ENCODE measurements at regions not wholly inside any gene's neighbourhood (a gene's known extent, or its start where the extent isn't known, plus 50 kb on each side); places are given as distances from the start of the nearest gene placed in this dataset.

- Mint-ChIP-seq H3K4me3 (ENCODE audit: low read depth) (no peak overlapping the region), H3K4me1 (ENCODE audit: low read depth) (peaks cover 7% of the 10 kb centered on the region), H3K9me3 (no peaks in the 10 kb centered on the region), H3K27me3 (ENCODE audit: low read depth) (peaks cover 19% of the 10 kb centered on the region), H3K36me3 (ENCODE audit: low read depth) (no peaks in the 10 kb centered on the region), H3K27ac (no peak overlapping the region)
- DNase-seq (ENCODE audit: low spot score): no peak
- intact Hi-C loops (cut with micrococcal nuclease): no loop called here
Measured at GRCh38 chr3:18232317-18232716, 192.8 kb downstream of the SATB1 start.

DNA sequence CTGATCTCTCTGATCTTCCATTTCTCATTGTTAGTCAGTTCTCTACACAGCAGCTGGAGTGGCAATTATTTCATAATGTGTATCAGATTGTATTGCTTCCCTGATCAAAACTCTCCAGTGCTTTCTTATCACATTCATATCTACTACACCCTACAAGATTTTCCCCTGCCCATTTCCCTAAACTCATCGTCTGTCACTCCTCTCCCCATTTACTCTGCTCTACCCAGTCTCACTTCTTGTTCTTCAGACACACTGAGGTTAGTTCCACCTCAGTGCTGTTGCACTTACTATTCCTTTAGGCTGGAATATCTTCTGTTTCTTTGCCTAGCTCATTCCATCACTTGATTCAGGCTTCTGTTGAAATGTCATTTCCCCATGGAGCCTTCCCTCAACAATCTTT, 197.1 kb downstream of the SATB1 start:
- intact Hi-C loops (cut with micrococcal nuclease): no loop called here
- no peak for DNase-seq (ENCODE audit: low spot score)
- Mint-ChIP-seq H3K36me3 (ENCODE audit: low read depth) (no peaks in the 10 kb centered on the region), H3K27me3 (ENCODE audit: low read depth) (peaks cover 12% of the 10 kb centered on the region), H3K27ac (no peak overlapping the region), H3K4me1 (ENCODE audit: low read depth) (peaks cover 15% of the 10 kb centered on the region), H3K9me3 (no peaks in the 10 kb centered on the region), H3K4me3 (ENCODE audit: low read depth) (no peak overlapping the region)

- H3K4me3 Mint-ChIP-seq (ENCODE audit: low read depth): no peak overlapping the region
- no peak for DNase-seq (ENCODE audit: low spot score)
- no peaks in the 10 kb centered on the region for H3K9me3 Mint-ChIP-seq
- H3K4me1 Mint-ChIP-seq (ENCODE audit: low read depth): peaks cover 15% of the 10 kb centered on the region
- no peak overlapping the region for H3K27ac Mint-ChIP-seq
- H3K27me3 Mint-ChIP-seq (ENCODE audit: low read depth): peaks cover 7% of the 10 kb centered on the region
- intact Hi-C loops (cut with micrococcal nuclease): no loop called here
- H3K36me3 Mint-ChIP-seq (ENCODE audit: low read depth): no peaks in the 10 kb centered on the region
Measured at GRCh38 chr3:18225709-18226108, 199.4 kb downstream of the SATB1 start.

- Mint-ChIP-seq H3K9me3 (no peaks in the 10 kb centered on the region), H3K4me3 (ENCODE audit: low read depth) (no peak overlapping the region)
Measured at GRCh38 chr3:18224426-18224825, 200.7 kb downstream of the SATB1 start.

DNA sequence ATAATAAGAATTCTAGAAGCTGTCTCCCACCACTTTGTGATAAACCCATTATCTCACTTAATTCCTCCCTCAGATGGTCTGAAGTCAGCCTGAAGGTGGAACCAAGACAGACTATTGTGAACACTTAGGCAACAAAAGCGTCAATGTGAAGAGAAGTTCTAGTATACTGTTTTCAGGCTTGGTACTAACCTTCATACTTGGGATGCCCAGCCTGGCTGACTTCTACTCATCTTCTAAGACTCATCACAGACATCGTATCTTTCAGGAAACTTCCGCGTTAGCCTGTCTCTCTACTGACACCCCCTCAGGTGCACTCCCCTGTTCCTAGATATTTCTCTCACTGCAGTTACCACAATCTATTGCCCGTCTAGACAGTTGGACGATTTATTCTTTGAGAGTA, 201.2 kb downstream of the SATB1 start:
- Mint-ChIP-seq H3K27ac (no peak overlapping the region), H3K9me3 (no peaks in the 10 kb centered on the region), H3K36me3 (ENCODE audit: low read depth) (no peaks in the 10 kb centered on the region), H3K4me3 (ENCODE audit: low read depth) (no peak overlapping the region), H3K4me1 (ENCODE audit: low read depth) (peaks cover 15% of the 10 kb centered on the region), H3K27me3 (ENCODE audit: low read depth) (peaks cover 5% of the 10 kb centered on the region)
- intact Hi-C loops (cut with micrococcal nuclease): no loop called here
- DNase-seq (ENCODE audit: low spot score): no peak

More at GRCh38 chr3:18224426-18224825, 200.7 kb downstream of the SATB1 start:
- Mint-ChIP-seq H3K27me3 (ENCODE audit: low read depth) (peaks cover 5% of the 10 kb centered on the region), H3K4me1 (ENCODE audit: low read depth) (peaks cover 15% of the 10 kb centered on the region), H3K36me3 (ENCODE audit: low read depth) (no peaks in the 10 kb centered on the region), H3K27ac (no peak overlapping the region)
- intact Hi-C loops (cut with micrococcal nuclease): no loop called here
- no peak for DNase-seq (ENCODE audit: low spot score)

GRCh38 chr3:18223571-18223970, 201.6 kb downstream of the SATB1 start:
- Mint-ChIP-seq H3K36me3 (ENCODE audit: low read depth) (no peaks in the 10 kb centered on the region), H3K9me3 (no peaks in the 10 kb centered on the region), H3K27me3 (ENCODE audit: low read depth) (peaks cover 5% of the 10 kb centered on the region), H3K27ac (no peak overlapping the region), H3K4me3 (ENCODE audit: low read depth) (no peak overlapping the region), H3K4me1 (ENCODE audit: low read depth) (peaks cover 15% of the 10 kb centered on the region)
- intact Hi-C loops (cut with micrococcal nuclease): no loop called here
- DNase-seq (ENCODE audit: low spot score): no peak

DNA sequence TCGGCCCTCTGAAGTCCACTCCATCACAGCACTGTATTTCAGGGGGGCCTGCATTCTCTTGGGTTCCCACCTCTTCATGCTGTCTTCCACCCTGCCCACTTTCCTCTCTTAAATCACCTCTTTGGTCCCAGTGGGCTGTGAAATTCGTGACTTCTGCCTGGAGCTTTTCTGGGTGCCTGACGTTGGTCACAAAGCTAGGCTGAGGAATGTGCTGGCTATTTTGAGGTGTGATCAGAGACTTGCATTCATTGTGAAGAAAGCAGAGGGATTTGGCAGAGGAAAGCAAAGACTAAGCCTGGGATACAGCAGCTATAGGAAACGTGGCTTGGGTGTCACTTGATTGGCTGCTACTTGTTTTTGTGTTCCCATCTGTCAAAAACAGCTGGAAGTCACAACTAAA, 202.5 kb downstream of the SATB1 start:
- intact Hi-C loops (cut with micrococcal nuclease): no loop called here
- Mint-ChIP-seq H3K27ac (no peak overlapping the region), H3K4me1 (ENCODE audit: low read depth) (peaks cover 15% of the 10 kb centered on the region), H3K27me3 (ENCODE audit: low read depth) (no peaks in the 10 kb centered on the region), H3K9me3 (no peaks in the 10 kb centered on the region), H3K4me3 (ENCODE audit: low read depth) (no peak overlapping the region), H3K36me3 (ENCODE audit: low read depth) (no peaks in the 10 kb centered on the region)
- no peak for DNase-seq (ENCODE audit: low spot score)

DNA sequence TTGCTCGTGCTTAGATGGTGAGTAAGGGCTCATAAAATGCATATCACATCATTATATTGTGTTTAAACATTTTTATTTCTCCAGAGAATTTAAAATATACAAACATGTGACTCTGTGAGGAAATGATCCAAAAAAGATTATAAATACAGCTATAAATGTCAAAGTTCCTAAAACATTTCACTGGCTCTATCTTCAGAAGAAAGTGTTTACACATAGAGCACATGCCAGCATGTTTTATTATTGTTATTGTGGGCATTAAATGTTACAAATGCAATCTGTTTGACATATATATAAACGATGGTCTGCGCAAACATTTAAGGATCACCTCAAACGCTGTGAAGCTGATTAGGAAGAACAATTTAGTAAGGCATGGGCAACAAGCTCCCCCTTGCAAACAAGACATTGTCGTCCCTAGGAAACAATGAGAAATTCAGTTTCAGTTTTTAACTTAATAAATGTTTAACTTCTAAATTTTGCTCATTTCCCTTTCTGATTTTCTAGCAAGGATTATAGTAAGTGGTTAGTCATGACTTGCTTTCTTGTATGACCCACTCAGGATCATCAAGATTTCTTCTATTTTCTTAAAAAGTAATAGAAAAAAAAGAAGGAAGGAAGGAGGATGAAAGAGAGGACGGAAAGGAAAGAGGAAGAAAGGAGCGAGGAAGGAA, 207.5 kb downstream of the SATB1 start:
- Mint-ChIP-seq H3K4me3 (ENCODE audit: low read depth) (no peak overlapping the region), H3K27ac (no peak overlapping the region), H3K9me3 (no peaks in the 10 kb centered on the region), H3K4me1 (ENCODE audit: low read depth) (peaks cover 6% of the 10 kb centered on the region), H3K36me3 (ENCODE audit: low read depth) (peaks cover 2% of the 10 kb centered on the region), H3K27me3 (ENCODE audit: low read depth) (no peaks in the 10 kb centered on the region)
- intact Hi-C loops (cut with micrococcal nuclease): no loop called here
- DNase-seq (ENCODE audit: low spot score): no peak

DNA sequence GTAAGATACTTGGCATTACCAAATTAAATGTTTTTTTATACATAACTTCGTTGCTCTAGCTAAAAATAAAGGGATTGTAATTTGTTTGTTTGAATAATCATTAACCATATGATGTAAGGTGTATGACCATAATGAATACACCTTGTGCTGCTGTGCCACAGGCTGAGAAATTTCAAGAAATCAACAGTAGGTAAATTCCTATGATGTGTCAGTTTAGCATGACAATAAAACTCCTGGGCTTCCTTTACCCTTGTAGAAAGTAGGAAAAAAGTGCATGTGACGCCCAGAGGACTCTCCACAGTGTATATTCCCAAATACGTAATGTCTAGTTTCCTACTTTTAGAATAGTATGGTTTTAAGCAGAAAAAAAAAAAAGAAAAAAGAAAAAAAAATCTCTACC, 208.1 kb downstream of the SATB1 start:
- intact Hi-C loops (cut with micrococcal nuclease): no loop called here
- H3K36me3 Mint-ChIP-seq (ENCODE audit: low read depth): peaks cover 2% of the 10 kb centered on the region

DNA sequence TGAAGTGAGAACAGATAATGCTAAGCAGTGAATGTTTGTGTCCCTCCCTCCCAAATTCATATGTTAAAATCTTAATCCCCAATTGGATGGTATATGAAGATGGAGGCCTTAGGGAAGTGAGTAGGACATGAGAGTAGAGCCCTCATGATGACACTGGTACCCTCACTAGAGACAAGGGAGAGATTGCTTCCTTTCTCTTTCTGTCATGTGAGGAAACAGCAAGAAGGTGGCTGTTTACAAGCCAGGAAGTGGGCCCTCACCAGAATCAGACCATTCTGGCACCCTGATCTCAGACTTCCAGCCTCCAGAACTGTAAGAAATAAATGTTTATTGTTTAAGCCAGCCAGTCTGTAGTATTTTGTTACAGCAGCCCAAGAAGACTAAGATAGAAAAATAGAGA, 209.5 kb downstream of the SATB1 start:
- intact Hi-C loops (cut with micrococcal nuclease): no loop called here
- H3K4me3 Mint-ChIP-seq (ENCODE audit: low read depth): no peak overlapping the region
- H3K4me1 Mint-ChIP-seq (ENCODE audit: low read depth): peaks cover 13% of the 10 kb centered on the region
- DNase-seq (ENCODE audit: low spot score): no peak
- H3K27me3 Mint-ChIP-seq (ENCODE audit: low read depth): no peaks in the 10 kb centered on the region
- H3K27ac Mint-ChIP-seq: no peak overlapping the region
- H3K36me3 Mint-ChIP-seq (ENCODE audit: low read depth): peaks cover 2% of the 10 kb centered on the region
- no peaks in the 10 kb centered on the region for H3K9me3 Mint-ChIP-seq

More for the DNA sequence above, 208.1 kb downstream of the SATB1 start:
- Mint-ChIP-seq H3K27me3 (ENCODE audit: low read depth) (no peaks in the 10 kb centered on the region), H3K4me3 (ENCODE audit: low read depth) (no peak overlapping the region), H3K9me3 (no peaks in the 10 kb centered on the region), H3K4me1 (ENCODE audit: low read depth) (peaks cover 6% of the 10 kb centered on the region), H3K27ac (no peak overlapping the region)
- DNase-seq (ENCODE audit: low spot score): no peak

GRCh38 chr3:18211116-18211515, 214.0 kb downstream of the SATB1 start:
- DNase-seq (ENCODE audit: low spot score): no peak
- Mint-ChIP-seq H3K36me3 (ENCODE audit: low read depth) (peaks cover 11% of the 10 kb centered on the region), H3K4me3 (ENCODE audit: low read depth) (no peak overlapping the region), H3K4me1 (ENCODE audit: low read depth) (peaks cover 45% of the 10 kb centered on the region), H3K27me3 (ENCODE audit: low read depth) (no peaks in the 10 kb centered on the region), H3K9me3 (peaks cover 16% of the 10 kb centered on the region), H3K27ac (no peak overlapping the region)
- intact Hi-C loops (cut with micrococcal nuclease): no loop called here

DNA sequence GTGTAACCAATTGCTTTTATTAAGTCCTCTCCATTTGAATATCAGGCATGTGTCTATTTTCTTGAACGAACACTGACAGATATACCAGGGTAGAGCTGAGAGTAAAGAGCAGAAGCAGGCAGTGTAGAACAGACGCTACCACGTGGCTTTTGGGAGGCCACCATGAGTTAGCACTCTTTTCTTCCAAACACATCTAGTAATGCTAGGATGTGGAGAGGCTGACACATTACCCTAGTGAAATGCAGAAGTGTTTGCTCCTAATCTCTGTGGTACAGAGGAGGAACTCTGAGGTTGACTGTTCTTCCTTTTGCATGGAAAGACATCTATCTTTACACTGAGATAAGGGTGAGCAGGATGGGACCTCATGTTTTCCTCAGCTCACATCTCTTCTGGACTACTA, 216.3 kb downstream of the SATB1 start:
- no peak overlapping the region for H3K4me3 Mint-ChIP-seq (ENCODE audit: low read depth)
- peaks cover 9% of the 10 kb centered on the region for H3K36me3 Mint-ChIP-seq (ENCODE audit: low read depth)
- no peaks in the 10 kb centered on the region for H3K27me3 Mint-ChIP-seq (ENCODE audit: low read depth)
- H3K27ac Mint-ChIP-seq: peak overlapping the region; percentile 50
- peaks cover 16% of the 10 kb centered on the region for H3K9me3 Mint-ChIP-seq
- no peak for DNase-seq (ENCODE audit: low spot score)
- intact Hi-C loops (cut with micrococcal nuclease): loop anchor here (5.0 to 10.0 kb wide), 4 partner anchors 136 to 1726 kb away; partner anchors contain the start of gene EFHB
- H3K4me1 Mint-ChIP-seq (ENCODE audit: low read depth): peaks cover 44% of the 10 kb centered on the region

DNA sequence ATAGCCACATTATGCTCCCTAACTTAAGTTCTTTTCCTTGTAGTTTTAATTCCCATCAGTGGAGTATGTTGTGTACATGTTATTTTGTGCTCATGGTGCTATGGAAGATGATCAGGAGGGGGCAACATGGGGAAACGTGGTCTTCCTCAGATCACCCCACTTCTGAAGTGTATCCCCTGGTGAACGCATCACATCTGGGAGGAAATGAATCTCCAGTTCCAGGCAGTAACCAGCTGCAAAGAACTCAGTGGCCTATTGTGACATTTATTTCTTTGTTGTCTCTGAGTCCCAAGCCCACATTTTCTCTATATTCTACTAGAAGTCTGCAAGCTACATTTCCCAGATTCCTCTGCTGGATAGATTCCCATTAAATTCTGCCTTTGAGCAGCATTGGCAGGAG, 217.0 kb downstream of the SATB1 start:
- H3K36me3 Mint-ChIP-seq (ENCODE audit: low read depth): peaks cover 9% of the 10 kb centered on the region
- peaks cover 16% of the 10 kb centered on the region for H3K9me3 Mint-ChIP-seq
- H3K4me3 Mint-ChIP-seq (ENCODE audit: low read depth): no peak overlapping the region
- intact Hi-C loops (cut with micrococcal nuclease): loop anchor here (5.0 to 10.0 kb wide), 4 partner anchors 137 to 1727 kb away; partner anchors contain the start of gene EFHB
- no peaks in the 10 kb centered on the region for H3K27me3 Mint-ChIP-seq (ENCODE audit: low read depth)
- H3K27ac Mint-ChIP-seq: peak overlapping the region; percentile 88
- H3K4me1 Mint-ChIP-seq (ENCODE audit: low read depth): peaks cover 44% of the 10 kb centered on the region
- DNase-seq (ENCODE audit: low spot score): no peak
